Amniotic epithelial cell (primary cell): ENCODE measurements at regions not wholly inside any gene's neighbourhood (a gene's known extent, or its start where the extent isn't known, plus 50 kb on each side); places are given as distances from the start of the nearest gene placed in this dataset.

Experiments used
- DNase-seq: peaks from one replicate; pipeline ENCODE4 v3.0.0-alpha.2; 2010; ENCODE audit warnings: low read depth

DNA sequence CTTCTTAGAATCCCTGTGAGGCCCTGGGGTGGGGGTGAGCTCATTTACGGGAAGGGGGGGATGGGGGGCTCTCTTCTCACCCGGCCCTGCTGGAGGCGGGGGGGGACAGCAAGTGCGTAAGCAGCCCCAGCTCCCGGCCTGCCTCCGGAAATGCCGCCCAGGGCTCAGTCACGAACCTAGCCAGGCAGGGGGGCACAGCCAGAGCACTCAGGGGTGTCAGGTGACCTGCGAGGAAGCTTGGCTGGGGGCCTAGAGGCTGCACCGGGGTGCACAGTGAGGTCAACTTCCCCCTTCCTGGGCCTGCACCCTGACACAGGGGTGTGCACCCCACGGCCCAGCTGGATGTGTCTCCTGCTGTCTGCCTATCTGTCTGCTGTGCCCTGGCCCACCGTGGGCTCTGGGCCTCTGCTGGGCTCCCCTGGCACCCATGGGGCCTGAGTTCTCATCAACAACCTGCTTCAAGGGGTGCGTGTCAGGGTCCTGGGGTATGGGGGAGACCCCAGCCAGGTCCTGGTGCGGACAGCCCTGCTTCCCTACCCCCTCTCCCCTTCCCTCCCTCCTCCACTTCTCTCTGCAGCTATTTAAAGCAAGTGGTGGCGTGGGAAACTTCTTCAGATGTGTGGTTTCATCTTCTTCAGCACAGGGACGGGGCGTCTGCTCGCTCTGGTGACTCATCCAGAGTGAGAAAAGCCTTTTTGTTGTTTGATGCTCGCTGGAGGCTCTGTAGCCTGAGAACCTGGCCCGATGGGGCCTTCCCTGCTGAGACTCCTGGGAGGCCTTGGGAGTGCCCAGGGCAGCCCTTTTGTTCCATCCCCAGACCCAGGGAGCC lies 92.5 kb upstream of the RUNX3 start:
- peak; percentile 96 for DNase-seq

DNA sequence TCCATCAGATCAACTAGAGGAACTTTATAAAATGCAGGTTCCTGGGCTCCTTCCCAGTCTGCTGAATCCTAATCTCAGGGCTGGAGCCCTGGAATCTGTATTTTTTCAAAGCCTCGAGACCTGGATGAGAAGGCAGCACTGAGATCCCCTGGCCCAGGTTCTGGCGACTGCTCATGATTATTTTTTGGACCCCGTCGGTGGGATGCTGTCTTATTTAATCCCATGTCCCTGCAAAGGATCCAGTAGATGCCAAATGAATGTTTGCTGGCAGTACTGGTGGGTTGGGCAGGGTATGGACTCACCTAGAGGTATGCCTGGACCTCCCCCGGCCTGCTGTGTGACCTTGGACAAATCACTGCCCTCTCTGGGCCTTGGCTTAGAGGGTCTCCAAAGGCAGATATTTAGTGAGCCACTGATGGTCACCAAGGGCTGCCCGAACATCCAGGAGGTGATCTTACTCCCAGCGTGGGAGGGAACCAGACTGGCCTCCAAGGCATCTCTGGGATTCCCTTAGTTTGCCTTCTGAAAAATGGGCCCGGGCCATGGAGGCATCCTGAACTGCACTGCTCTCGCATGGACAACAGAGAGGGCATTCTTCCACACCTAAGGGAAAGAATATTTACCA lies 91.6 kb upstream of the RUNX3 start:
- DNase-seq: no peak

DNA sequence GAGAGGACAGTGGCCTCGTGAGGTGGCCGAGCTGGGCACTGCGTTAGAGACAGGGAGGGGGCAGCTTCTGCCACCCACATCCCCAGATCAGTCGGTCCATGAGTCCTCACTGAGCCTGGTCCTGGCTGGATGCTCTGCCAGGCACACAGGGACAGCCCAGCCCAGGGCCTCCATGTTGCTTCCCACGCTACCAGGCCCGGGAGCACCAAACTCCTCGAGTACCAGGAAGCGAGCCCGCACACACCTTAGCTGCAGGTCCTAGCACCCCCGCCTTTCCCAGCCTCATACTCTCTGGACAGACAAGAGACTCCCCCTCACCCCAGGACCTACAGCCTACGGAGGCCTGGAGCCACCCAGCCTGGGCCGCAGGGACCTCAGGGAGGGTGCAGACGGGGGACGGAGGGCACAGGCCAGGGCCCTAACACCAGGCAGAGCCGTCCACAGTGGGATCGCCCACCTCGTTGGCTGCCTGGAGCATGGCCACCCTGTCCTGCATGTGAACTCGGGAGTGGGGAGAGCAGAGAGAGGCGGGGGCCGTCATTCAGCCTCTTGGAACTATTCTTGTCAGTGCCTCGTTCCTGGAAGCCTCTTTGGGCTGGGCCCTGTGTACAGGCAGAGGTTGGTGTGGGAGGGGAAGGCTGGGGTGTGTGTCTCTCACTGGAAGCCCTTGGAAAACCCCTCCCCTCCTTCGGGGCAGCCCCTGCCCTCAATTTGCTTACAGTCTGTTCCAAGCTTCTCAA lies 90.9 kb upstream of the RUNX3 start:
- no peak for DNase-seq

DNA sequence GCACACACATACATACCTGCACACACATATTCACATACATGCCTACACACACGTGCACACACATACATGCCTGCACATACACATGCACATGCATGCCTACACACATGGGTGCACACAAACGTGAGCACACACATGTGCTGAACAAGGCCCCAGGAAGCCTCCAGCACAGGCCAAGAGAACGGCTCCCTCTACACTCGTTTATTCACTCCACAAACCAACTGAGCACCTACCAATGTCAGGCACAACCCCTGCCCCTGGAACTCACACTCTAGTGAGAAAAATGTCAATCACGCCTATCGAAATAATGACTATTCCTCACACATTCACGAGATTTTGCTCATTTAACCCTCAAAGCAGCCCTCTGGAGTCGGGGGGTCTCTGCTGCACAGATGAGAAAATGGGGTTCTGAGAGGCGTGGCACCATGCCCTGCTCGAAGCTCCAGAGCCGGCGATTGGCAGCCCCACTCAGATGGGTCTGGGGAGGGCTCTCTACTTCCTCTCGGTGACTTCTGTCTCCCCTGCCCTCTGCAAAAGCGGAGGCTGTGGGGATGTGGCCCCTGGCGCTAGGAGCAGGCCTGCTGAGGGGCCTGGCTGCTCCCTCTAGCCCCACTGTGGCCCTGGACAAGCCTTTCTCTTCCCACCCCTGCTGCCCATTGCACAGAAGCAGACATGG lies 90.2 kb upstream of the RUNX3 start:
- no peak for DNase-seq

GRCh38 chr1:25019337-25020172 lies 89.5 kb upstream of the RUNX3 start:
- DNase-seq: no peak

DNA sequence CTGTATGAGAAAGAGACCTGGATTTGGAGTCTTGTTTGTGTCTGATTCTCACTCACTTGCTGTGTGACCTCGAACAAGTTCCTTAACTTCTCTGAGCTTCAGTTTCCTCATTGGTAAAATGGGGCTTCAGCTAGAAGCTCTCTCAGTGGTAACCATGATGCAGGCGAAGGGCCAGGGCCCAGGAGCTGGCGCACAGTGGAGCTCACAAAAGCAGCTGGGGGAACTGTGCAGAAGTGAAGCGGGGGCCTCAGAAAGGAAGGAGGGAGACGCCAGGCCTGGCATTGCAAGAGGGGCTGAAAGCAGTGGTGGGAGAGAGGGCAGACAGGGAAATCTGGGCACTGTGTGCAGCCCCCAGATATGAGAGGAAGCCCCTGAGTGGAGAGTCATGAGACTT lies 88.9 kb upstream of the RUNX3 start:
- no peak for DNase-seq

DNA sequence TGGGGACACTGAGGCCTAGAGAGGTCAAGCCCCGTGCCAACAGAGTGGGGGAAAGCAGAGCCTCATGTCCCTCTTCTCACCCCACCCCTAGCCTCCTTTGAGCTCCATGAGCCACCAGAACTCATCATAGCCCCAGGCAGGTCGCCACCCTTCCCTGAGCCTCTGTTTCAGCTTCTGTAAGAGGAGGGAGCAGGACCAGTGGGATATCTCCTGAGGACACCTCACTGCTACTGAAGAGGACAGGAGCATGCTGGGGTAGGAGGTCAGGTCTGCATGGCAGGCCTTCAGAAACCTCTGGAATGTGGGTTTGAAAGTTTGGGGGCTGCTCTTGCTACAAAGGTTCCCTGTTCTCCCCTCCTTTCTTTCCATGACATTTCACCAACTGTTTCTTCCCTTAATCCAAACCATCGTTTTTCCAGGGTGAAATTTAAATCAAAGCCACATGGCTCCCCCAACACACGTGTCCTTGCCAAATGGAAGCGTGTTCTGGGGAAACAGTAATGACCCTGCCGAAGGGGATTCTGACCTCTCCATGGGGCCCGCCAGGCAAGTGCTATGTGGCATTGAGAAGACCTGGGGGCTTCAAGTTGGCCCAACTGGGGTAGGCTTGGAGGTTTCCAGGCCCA lies 88.1 kb upstream of the RUNX3 start:
- DNase-seq: no peak

GRCh38 chr1:25017436-25018109 lies 87.5 kb upstream of the RUNX3 start:
- peak; percentile 56 for DNase-seq

DNA sequence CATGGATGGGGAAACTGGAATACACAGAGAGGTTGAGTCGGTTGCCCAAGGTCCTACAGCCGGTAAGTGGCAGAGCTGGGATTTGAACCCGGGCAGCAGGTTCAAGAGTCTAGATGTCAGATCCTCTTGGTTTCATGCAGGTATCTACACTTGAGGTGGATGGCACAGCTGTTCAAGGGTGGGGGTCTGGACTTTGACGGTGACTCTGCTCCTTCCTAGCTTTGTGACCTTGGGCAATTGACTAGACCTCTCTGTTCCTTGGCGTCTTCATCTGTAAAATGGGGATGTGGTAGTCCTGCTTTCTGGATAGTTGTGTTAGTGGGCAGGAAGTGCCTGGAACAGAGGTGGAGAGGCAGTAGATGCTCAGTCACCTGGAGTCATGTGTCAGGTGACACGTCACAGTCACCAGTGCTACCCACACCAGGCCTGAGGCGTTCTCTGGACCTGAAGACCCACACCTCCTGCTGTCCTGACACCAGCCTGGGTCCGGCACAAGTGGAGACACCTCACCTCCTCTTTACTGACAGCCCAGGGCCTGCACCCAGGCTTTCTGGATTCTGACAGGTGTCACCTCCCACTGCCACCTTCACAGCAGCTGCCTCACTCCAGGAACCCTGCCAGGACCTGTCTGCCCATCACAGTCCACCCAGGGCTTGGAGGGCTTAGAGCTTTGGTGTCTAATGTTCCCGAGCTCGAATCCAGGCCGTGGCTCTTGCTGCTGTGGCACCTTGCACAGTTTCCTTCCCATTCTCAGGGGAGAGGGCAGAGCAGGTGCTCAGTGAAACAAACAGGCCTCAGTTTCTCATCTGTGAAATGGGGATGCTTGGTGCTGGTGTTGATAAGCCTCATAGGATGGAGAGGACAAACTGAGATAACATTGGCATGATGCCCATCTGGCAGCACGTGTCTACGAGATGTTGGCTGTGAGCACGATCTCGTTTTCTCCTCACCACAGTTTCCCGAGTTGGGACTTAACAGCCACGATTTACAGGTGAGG lies 83.2 kb upstream of the RUNX3 start:
- no peak for DNase-seq

GRCh38 chr1:25011943-25012638 lies 82.0 kb upstream of the RUNX3 start:
- no peak for DNase-seq

- no peak for DNase-seq
Observed at GRCh38 chr1:25011275-25011674, 81.2 kb upstream of the RUNX3 start.

DNA sequence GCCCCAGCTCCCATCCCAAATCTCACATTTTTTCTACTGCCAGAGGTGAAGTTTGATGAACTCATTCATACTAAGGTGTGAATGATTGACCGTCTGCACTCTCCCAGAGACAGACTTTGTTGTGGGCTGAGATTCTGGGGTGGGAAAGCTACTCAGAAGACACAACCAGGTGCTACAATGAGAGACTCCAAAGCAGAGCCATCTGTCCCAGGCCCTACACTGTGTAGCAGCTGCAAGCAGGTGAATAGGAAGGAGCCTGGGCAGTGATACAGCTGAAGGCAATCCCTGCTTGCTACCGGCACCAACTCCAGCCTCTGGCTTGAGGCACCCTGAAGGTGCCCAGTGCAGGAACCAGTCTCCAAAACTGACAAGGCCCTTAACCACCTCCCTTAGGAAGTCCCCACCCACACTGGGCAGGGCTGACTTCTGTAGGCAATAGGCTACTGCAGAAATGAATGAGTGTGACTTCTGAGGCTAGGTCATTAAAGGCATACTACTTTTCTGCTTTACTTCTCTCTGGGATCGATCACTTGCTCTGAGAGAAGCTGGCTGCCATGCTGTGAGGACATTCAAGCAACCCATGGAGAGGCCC lies 79.7 kb upstream of the RUNX3 start:
- DNase-seq: no peak

DNA sequence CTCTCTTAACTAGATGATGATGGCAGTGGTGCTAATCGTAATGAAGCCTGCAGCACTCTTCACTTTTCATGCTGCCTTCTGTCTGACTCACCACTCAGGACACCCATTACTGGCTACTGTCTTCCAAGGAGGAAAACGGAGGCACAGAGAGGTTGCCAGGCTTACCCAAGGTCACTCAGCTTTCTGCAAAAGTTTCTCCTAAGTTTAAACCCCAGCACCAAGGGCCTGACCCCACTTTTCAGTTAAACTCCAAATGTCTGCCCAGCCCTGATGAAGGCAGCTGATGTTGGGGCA lies 78.1 kb upstream of the RUNX3 start:
- DNase-seq: no peak

DNA sequence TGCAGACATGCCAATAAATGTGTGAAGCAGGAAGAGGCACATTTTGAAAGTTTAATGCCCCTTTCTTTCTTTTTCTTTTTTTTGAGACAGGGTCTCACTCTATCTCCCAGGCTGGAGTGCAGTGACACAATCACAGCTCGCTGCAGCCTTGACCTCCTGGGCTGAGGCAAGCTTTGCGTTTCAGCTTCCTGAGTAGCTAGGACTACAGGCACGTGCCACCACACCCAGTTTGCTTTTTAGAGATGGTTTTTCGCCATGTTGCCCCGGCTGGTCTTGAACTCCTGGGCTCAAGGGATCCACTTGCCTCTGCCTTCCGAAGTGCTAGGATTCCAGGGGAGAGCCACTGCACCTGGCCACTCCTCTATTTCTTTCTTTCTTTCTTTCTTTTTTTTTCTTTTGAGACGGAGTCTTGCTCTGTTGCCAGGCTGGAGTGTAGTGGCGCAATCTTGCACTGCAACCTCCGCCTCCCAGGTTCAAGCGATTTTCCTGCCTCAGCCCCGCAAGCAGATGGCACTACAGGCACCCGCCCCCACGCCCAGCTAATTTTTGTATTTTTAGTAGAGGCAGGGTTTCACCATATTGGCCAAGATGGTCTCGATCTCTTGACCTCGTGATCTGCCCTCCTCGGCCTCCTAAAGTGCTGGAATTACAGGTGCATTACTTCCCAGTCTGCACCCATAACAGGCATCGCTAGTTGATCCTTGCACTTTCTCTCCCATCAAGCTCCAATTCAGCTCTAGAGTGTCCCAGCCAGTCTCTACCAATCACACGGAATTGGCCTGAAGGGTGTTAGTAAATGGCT lies 77.5 kb upstream of the RUNX3 start:
- DNase-seq: peak; percentile 21

- DNase-seq: peak; percentile 27
Observed at GRCh38 chr1:25006770-25007169, 76.7 kb upstream of the RUNX3 start.

GRCh38 chr1:25004355-25004754 lies 74.3 kb upstream of the RUNX3 start:
- no peak for DNase-seq

DNA sequence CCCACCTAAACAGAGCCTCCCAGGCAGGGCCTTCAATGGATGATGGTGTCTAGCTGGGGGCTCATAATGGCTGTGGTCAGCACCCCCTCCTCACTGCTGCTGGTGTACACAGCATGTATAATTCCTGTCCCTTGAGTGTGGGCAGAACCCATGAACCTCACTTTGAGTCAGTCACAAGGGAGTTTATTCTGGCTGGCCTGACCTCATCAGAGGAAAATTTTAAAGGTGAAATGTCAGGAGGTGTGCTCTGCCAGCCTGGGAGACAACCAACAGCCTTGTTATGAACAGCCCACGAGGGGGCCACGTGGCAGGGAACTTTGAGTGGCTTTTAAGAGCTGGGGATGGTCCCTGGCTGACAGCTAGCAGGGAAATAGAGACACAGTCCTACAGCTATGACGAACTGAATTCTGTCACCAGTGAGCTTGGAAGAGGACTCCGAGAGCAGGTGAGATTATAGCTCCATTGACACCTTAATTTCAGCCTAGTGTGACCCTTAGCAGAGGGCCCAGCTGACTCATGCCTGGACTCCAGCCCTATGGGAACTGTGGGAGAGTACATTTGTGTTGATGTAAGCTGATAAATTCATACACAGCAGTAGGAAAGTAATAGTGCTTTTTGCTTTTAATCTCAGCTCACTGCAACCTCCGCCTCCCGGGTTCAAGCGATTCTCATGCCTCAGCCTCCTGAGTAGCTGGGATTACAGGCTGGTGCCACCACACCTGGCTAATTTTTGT lies 73.5 kb upstream of the RUNX3 start:
- peak; percentile 12 for DNase-seq
